SK-N-MC (cell line): ENCODE measurements at regions not wholly inside any gene's neighbourhood (a gene's known extent, or its start where the extent isn't known, plus 50 kb on each side); places are given as distances from the start of the nearest gene placed in this dataset.

Experiments used
- EZH2 ChIP-seq: fragments of 200-600 bp; sonication (generic); IDR thresholded peaks from one replicate; pipeline ENCODE4 v1.6.1; 2017; ENCODE audit warnings: antibody characterized with exemption
- FOXP2 ChIP-seq: optimal IDR thresholded peaks from 2 replicates; pipeline ENCODE3; 2011; ENCODE audit warnings: mild to moderate bottlenecking, moderate library complexity; ENCODE audit not compliant: insufficient read depth; ENCODE audit errors: extremely low read length, control extremely low read depth
- POLR2AphosphoS5 ChIP-seq: IDR thresholded peaks from 2 replicates; pipeline ENCODE4 v1.6.1; 2012; ENCODE audit warnings: mild to moderate bottlenecking, low read depth, low read length, borderline replicate concordance

GRCh38 chr10:61286686-61287085, 166.5 kb downstream of the TMEM26 start:
- no peak for TF ChIP-seq POLR2AphosphoS5
- TF ChIP-seq EZH2: no peak
- TF ChIP-seq FOXP2: no peak
